ENCODE measurements at regions not wholly inside any gene's neighbourhood (a gene's known extent, or its start where the extent isn't known, plus 50 kb on each side); places are given as distances from the start of the nearest gene placed in this dataset.
"Not testable (repeated sequence)": the region's sequence is repeated elsewhere in the genome, so short reads cannot be mapped to it uniquely, and the experiment has no call there.

GRCh38 chr13:85982102-85982501 lies 182.9 kb upstream of the SLITRK6 start:
- Histone ChIP-seq H3K23me2 (ENCODE audit: insufficient read length, low read depth, low read length, poor library complexity, severe bottlenecking) (no peaks in the 10 kb centered on the region), H3K9me3 (ENCODE audit: control insufficient read depth, low read depth, low read length) (no peaks in the 10 kb centered on the region), H4K5ac (ENCODE audit: insufficient read length, low read depth, low read length) (no peak overlapping the region), H3K23ac (ENCODE audit: insufficient read length, low read depth, low read length) (no peak overlapping the region), H3K18ac (ENCODE audit: insufficient read length, low read depth, low read length) (no peak overlapping the region), H3K79me1 (ENCODE audit: insufficient read depth, low read depth, low read length, poor library complexity, severe bottlenecking) (no peaks in the 10 kb centered on the region), H3K27me3 (ENCODE audit: insufficient read depth, low read length) (no peaks in the 10 kb centered on the region), H3K4me2 (ENCODE audit: insufficient read depth, insufficient read length, low read length) (no peak overlapping the region), H2BK12ac (ENCODE audit: insufficient read length, low read depth, low read length) (no peak overlapping the region), H4K20me1 (ENCODE audit: control insufficient read depth, insufficient read depth, insufficient read length) (no peaks in the 10 kb centered on the region), H3K9ac (ENCODE audit: extremely low read depth, insufficient read length, low read length) (no peak overlapping the region), H3K4me1 (ENCODE audit: insufficient read depth, low read length) (no peaks in the 10 kb centered on the region), H3T11ph (ENCODE audit: low read length) (no peak overlapping the region), H4K8ac (replicated peaks; ENCODE audit: insufficient read length, low read depth, low read length) (no peak overlapping the region), H2AFZ (ENCODE audit: low read length) (no peak overlapping the region), H2AK5ac (ENCODE audit: insufficient read length, low read length) (no peak overlapping the region), H2BK15ac (ENCODE audit: low read depth, low read length) (no peak overlapping the region), H4K91ac (ENCODE audit: insufficient read length, low read depth, low read length) (no peak overlapping the region), H3K14ac (ENCODE audit: insufficient read depth, low read length) (no peak overlapping the region), H3K4ac (ENCODE audit: low read depth, low read length) (no peak overlapping the region), H3K56ac (ENCODE audit: insufficient read length, low read depth, low read length) (no peak overlapping the region), H2BK20ac (ENCODE audit: low read depth, low read length, poor library complexity, severe bottlenecking) (no peak overlapping the region), H2BK5ac (ENCODE audit: insufficient read length, low read length) (no peak overlapping the region), H3K79me2 (ENCODE audit: insufficient read depth, low read length) (no peaks in the 10 kb centered on the region), H2BK120ac (ENCODE audit: low read depth, low read length, poor library complexity, severe bottlenecking) (no peak overlapping the region), H3K27ac (ENCODE audit: insufficient read length, low read depth, low read length) (no peak overlapping the region)
- H3K9me3 Mint-ChIP-seq: no peaks in the 10 kb centered on the region
- H3K36me3 Mint-ChIP-seq (ENCODE audit: insufficient read depth in 1 of 3, low read depth in 3 of 3): no peaks in the 10 kb centered on the region
- H3K4me1 Mint-ChIP-seq: no peaks in the 10 kb centered on the region
- H3K27ac Mint-ChIP-seq: no peak overlapping the region
- H3K27me3 Mint-ChIP-seq (ENCODE audit: low read depth): no peaks in the 10 kb centered on the region
- no peak overlapping the region for H3K4me3 Mint-ChIP-seq
- no CpG with 5 or more reads among the region's 3 CpGs for WGBS (ENCODE audit: extremely low coverage, insufficient read length, low lambda C conversion rate)
- TF ChIP-seq, protein P1, sequence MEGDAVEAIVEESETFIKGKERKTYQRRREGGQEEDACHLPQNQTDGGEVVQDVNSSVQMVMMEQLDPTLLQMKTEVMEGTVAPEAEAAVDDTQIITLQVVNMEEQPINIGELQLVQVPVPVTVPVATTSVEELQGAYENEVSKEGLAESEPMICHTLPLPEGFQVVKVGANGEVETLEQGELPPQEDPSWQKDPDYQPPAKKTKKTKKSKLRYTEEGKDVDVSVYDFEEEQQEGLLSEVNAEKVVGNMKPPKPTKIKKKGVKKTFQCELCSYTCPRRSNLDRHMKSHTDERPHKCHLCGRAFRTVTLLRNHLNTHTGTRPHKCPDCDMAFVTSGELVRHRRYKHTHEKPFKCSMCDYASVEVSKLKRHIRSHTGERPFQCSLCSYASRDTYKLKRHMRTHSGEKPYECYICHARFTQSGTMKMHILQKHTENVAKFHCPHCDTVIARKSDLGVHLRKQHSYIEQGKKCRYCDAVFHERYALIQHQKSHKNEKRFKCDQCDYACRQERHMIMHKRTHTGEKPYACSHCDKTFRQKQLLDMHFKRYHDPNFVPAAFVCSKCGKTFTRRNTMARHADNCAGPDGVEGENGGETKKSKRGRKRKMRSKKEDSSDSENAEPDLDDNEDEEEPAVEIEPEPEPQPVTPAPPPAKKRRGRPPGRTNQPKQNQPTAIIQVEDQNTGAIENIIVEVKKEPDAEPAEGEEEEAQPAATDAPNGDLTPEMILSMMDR (conservative IDR thresholded peaks at IDR 0.05): no peak
- DNase-seq: no peak

GRCh38 chr13:85980447-85980846 lies 181.2 kb upstream of the SLITRK6 start:
- H3K79me2 ChIP-seq (ENCODE audit: insufficient read depth, low read length); H4K20me1 ChIP-seq (ENCODE audit: control insufficient read depth, insufficient read depth, insufficient read length); H2BK5ac ChIP-seq (ENCODE audit: insufficient read length, low read length); H2BK12ac ChIP-seq (ENCODE audit: insufficient read length, low read depth, low read length); H3K36me3 Mint-ChIP-seq (ENCODE audit: insufficient read depth in 1 of 3, low read depth in 3 of 3); H3K9me3 Mint-ChIP-seq; H3K4me1 Mint-ChIP-seq; H2BK120ac ChIP-seq (ENCODE audit: low read depth, low read length, poor library complexity, severe bottlenecking); H3K14ac ChIP-seq (ENCODE audit: insufficient read depth, low read length); H3T11ph ChIP-seq (ENCODE audit: low read length); H4K8ac ChIP-seq (replicated peaks; ENCODE audit: insufficient read length, low read depth, low read length); H3K23ac ChIP-seq (ENCODE audit: insufficient read length, low read depth, low read length); H3K4me3 Mint-ChIP-seq; H3K18ac ChIP-seq (ENCODE audit: insufficient read length, low read depth, low read length); H2AK5ac ChIP-seq (ENCODE audit: insufficient read length, low read length); H3K27me3 ChIP-seq (ENCODE audit: insufficient read depth, low read length); H3K27ac ChIP-seq (ENCODE audit: insufficient read length, low read depth, low read length); H3K4me2 ChIP-seq (ENCODE audit: insufficient read depth, insufficient read length, low read length); H3K27me3 Mint-ChIP-seq (ENCODE audit: low read depth); H3K9ac ChIP-seq (ENCODE audit: extremely low read depth, insufficient read length, low read length); H4K91ac ChIP-seq (ENCODE audit: insufficient read length, low read depth, low read length); H3K4me1 ChIP-seq (ENCODE audit: insufficient read depth, low read length); H2BK15ac ChIP-seq (ENCODE audit: low read depth, low read length); DNase-seq; H2BK20ac ChIP-seq (ENCODE audit: low read depth, low read length, poor library complexity, severe bottlenecking); H4K5ac ChIP-seq (ENCODE audit: insufficient read length, low read depth, low read length); H3K79me1 ChIP-seq (ENCODE audit: insufficient read depth, low read depth, low read length, poor library complexity, severe bottlenecking); H2AFZ ChIP-seq (ENCODE audit: low read length); H3K23me2 ChIP-seq (ENCODE audit: insufficient read length, low read depth, low read length, poor library complexity, severe bottlenecking); H3K4ac ChIP-seq (ENCODE audit: low read depth, low read length); H3K27ac Mint-ChIP-seq; H3K56ac ChIP-seq (ENCODE audit: insufficient read length, low read depth, low read length); H3K9me3 ChIP-seq (ENCODE audit: control insufficient read depth, low read depth, low read length): not testable (repeated sequence)
- no CpG with 5 or more reads among the region's 1 CpG for WGBS (ENCODE audit: extremely low coverage, insufficient read length, low lambda C conversion rate)

Measured in H9 (cell line).